GM21367 (cell line): ENCODE measurements at regions not wholly inside any gene's neighbourhood (a gene's known extent, or its start where the extent isn't known, plus 50 kb on each side); places are given as distances from the start of the nearest gene placed in this dataset.

ENCODE experiments used
- ATAC-seq: cut with Tn5 transposase; IDR thresholded peaks from one replicate; pipeline ENCODE4 v1.9.1; 2021; ENCODE audit not compliant: unreplicated experiment

DNA sequence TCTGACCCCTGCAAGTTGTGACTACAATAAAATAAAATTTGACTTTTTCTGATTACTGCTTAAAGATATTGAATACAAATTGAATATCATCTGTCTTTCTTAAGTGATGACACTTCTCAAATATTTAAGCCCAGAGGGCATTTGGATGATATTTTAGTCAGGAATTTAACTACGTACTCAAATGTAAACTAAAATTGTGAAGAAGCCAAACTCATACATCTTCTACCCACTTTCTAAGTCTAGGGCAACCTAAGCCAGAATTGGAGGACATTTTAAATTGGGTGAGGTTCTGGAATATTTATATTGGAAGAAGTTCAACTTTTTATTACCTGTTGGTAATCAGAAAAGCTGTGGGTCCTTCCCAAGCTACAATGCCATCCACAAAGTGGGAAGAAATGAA, 149.1 kb upstream of the WDR11 start:
- ATAC-seq = no peak

DNA sequence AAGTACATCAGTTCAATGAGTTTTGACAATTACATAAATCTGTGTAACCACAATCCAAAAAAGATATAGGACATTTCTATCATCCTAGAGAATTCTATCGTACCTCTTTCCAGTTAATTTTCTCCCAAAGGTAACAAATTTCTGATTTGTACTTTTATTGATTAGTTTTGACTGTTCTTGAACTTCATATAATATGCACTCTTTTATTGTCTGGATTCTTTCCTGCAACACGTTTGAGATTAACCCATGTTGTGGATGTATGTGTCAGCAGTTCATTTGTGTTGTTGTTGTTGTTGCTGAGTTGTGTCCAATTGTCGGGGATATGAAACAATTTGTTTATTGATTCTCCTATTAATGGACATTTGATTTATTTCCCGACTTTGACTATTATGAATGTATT, 145.9 kb upstream of the WDR11 start:
- no peak for ATAC-seq

DNA sequence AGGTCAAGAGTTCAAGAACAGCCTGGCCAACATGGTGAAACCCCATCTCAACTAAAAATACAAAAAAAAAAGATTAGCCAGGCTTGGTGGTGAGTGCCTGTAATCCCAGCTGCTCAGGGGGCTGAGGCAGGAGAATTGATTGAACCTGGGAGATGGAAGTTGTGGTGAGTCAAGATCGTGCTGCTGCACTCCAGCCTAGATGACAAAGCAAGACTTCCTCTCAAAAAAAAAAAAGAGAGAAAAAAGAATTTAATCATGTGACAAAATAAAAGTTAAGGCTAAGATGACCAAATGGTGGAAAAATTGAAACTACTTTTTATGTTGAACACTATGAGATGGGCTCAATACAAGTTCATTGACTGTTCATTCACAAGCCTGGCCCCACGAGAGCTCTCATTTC, 141.1 kb upstream of the WDR11 start:
- ATAC-seq = no peak

DNA sequence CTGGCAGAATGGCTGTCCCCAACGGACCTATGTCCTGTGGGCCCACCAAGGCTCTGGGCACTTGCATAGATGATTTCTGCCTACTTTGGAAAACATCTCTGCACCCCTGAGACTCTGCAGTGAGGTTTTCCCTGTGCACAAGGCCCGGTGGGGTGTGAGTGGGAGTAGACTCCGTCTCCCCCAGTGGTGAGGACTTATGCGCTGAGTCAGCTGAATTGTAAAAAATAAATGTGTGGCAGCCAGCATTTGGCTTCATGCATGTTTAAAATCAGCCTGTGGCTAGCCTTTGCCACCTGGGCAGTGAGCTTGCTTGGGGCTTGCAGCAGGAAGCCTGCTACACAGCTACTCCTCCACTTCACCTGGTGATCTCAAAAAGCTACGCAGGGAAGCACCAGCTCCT, 139.3 kb upstream of the WDR11 start:
- no peak for ATAC-seq

DNA sequence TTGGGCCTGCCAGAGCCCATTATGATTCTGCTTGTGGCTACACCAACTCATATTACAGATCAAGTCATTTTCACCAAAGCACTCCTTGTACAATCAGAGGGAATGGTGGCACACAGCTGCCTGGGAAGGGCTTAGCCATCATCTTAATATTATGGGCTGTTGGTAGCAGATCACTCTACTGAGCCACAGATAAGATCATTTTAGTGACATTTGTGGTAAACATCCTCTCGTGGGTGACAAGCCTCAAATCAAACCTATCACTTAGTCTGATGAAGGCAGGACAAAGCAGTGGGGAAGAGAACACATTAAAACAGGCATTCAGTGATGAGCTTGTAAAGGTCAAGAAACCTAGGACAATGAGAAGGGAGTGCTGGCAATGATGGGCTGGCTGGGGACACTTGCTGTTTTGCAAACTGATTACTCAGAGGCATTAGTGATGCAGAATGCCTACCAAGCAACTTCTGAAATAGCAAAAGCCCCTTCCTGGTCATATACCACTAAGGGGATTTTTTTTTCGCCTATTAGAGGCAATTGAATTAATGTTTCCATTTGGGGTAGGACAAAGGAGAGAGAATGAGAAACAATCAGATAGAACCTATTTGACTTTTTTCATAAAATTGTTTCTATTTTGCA, 137.5 kb upstream of the WDR11 start:
- ATAC-seq = no peak

DNA sequence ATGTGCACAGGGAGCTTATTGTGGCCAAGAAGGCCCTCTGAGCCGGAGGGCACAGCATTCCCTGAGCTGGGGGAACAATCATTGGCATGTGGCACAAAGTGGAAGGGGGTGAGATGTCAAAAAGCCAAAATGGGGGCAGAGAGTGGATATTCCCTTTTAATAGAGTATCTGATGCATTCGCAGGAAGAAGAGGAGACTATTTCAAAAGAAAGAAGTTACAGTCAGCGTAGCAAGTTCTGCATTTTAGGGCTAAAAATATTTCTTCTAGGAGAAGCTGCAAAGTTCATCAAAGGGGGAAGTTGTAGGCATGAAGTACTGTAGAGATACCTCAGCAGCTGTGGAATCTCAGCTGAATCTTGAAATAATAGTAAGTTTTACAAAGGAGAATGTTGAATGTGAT, 136.0 kb upstream of the WDR11 start:
- no peak for ATAC-seq

DNA sequence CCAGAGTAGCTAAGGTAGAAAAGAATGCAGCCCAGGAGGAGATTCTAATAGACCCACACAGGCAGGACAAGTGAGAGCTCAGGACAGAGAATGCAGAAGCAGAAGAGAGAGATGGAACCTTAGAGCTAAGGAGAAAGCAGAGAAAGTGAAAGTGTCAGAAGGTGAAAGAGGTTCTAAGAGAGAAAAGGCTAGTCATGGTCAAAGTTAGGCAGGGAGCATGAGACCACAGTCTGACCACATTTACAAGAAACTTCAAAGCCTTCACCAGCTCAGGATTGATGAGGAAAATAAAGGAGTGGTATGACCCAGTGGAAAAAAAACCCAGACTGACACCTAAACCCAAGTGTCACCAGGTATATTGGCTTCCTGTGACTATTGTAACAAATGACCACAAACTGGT, 131.8 kb upstream of the WDR11 start:
- peak; percentile 90 for ATAC-seq

DNA sequence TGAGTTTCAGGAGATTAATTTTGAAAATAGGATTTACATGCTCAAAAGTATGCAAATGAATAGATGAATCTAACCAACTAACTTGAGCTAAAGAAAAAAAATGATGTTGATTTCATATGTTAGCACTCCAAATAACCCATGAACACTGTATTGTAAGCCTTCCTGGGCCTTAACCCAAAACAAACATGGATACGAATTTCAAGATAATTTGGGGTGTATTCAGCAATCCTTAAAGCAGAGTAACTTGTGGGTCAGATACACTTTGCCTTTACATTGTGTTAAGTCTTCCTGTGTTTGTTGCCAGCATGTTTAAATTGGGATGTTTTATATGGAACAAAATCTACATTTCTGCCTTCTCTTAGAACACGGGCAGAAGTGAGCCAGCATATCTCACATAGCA, 124.2 kb upstream of the WDR11 start:
- ATAC-seq = no peak

DNA sequence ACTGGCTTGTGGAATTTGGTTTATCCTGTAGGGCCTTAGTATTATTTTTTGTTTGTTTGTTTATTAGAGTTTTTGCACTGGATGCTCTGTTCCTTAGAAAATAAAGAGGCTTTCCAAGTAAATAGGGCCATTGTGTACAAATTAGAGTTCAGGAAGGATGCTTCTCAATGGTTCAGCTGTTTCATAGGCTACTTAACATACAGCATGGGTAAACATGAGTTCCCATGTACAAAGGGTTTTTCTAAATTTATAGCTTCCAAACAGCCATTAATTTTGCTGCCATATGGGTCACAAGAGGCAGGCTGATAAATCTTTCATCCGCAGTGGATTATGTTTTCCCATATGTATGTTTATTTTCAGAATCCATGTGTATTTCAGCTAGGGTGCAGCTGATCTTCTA, 121.6 kb upstream of the WDR11 start:
- ATAC-seq = no peak

DNA sequence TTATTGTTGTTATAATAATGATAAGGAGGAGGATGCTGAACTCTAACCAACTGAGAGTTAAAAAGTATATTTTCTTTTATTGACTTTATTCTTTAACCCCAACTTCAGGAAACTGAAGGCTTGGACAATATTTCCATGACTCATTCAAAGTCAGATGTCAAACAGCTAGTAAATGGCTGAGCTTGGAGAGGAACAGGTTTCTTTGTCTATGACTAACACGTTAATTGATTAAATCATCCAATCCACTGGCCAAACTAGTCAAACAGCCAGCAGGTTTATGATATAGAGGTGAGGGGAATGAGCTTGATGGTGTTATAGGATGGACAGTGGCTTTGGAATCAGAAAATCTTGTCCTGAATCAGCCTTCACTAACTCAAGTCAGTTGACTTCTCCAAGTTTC, 119.1 kb upstream of the WDR11 start:
- ATAC-seq = no peak

DNA sequence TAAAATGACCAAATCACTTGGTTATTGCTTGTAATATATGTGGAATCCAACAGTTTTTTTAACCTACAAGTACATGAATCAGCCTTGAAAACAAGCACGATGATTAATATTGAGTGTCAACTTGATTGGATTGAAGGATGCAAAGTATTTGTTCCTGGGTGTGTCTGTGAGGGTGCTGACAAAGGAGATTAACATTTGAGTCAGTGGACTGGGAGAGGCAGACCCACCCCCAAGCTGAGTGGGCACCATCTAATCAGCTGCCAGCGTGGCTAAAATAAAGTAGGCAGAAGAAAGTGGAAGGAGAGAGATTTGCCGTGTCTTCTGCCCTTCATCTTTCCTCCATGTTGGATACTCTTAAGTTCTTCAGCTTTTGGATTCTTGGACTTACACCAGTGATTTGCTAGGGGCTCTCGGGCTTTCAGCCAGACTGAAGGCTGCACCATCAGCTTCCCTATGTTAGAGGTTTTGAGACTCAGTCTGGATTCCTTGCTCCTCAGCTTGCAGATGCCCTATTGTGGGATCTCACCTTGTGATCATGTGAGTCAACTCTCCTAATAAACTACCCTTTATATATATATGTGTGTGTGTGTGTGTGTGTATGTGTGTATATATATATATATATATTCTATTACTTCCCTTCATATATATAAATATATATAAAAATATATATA, 118.4 kb upstream of the WDR11 start:
- no peak for ATAC-seq

DNA sequence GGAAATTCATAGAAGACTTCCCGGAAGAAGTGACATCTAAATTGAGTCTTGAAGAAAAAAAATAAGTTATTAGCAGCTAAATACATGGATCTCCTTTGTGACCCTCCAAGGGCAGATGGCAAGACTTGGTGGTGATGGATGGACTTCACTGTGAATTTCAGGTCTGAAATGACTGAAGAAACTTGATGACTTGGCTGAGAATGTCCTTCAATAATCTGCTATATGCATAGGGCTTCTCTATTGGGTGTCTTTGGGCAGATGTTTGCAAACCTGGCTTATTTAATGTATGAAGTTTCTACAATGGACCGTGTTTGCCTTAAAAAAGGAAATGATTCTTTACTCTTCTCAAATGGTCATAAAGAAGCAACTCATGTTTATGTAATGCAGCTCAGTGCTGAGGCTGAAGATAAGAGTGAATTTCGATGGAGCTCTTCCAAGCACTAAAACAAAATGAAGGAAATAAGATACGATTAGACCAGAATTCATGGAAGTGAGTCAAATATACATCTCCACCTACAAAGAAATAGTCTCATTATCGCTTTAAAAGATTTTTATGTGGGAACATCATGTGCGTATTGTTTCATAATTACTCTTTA, 116.6 kb upstream of the WDR11 start:
- ATAC-seq = no peak

DNA sequence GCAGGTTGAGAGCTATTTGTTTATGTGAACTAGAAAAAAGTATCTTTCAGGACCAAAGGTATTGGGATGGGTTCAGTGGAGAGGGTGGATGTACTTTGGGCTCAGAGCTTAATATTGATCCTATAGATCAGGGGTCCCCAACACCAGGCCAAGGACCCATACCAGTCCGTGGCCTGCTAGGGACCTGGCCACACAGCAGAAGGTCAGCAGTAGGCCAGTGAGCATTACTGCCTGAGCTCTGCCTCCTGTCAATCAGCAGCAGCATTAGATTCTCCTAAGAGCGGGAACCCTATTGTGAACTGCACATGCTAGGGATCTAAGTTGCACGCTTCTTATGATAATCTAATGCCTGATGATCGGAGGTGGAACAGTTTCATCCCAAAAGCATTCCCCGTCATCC, 115.8 kb upstream of the WDR11 start:
- no peak for ATAC-seq

DNA sequence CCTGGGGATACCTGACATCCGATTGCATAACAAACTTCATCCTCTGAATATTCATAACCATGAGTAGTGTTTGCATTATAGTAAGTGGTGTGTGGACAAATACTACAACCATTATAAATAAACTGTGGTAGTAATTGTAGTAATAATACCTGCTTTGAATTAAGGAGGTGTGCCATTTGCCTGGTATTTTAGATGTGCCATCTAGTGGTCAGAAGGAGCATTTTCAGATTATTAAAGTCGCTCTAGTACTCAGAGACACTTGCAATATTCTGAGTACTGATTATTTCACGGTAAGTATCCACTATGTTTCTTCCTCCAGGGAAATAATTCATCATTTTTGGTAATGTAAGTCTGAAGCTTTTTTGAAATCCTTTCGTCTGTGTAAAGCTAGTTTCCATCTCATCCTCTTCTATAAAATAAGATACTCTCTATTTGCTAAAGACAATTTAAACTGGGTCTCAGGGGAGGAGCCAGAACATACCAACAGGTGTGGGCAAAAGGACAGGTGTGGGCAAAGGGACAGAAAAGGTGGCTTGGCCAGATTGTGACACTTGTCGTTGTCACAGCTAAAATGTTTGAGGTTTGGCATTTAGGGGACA, 115.3 kb upstream of the WDR11 start:
- ATAC-seq = peak; percentile 71

DNA sequence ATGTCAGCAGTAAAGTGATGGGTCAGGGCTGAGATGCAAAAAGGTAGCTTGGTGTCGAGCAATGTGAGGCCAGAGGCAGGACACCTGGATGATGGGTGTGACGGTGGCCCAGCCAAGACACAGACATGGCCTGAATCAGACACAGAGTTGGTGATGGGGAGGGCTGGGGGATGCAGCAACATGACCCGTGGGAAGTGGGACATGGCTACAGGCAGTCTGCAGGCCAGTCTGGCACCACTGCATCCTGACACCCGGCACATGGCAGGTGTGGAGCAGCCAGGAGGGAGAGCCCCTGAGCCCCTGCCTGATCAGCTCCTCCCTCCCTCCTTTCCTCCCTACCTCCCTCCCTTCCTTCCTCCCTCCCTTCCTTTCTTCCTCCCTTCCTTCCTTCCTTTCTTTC, 114.8 kb upstream of the WDR11 start:
- ATAC-seq = no peak

DNA sequence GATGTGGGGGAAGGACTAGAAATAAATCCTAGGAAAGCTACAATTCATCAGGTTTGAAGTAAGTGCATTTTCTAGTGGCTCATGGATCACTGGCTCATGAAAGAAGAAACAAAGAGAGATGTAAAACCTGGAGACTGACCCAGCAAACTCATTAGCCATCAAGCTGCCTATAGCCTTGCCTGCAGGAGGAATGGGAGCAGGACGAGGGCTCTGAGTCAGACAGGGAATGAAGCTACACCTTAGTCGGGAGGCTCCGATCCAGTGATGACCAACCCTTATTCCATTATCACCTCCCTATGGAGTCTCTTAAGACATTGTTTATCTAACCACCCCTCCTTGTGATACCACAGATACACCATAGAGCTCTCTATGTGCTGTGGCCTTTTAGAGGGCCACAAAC, 112.5 kb upstream of the WDR11 start:
- no peak for ATAC-seq

DNA sequence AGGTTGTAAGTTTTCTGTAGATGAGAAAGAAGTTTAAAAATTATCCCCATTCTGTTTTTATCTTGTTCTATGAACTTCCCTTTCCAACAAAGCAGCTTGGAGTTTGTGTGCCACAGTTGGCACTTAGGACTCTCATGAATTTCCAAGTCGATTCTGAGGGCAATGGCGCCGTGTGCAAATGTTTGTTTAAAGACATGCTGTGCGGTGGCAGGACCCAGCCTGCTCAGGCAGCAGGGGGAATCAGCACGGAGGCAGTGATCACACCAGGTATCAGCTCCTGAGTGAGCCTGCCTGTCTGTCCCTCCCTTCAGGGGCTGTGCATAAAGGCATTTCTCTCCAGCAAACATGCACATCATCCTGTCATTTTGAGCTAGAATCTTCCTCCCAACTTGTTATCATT, 109.8 kb upstream of the WDR11 start:
- no peak for ATAC-seq

DNA sequence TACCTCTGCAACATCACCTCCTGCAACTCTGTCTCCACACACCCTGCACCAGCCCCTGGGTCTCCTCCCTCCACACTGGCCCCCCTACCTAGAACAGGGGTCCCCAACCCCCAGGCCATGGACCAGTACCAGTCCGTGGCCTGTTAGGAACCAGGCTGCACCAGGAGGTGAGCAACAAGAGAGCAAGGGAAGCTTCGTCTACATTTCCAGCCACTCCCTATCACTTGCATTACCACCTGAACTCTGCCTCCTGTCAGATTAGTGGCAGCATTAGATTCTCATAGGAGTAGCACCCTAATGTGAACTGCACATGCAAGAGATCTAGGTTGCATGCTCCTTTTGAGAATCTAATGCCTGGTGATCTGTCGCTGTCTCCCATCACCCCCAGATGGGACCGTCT, 108.8 kb upstream of the WDR11 start:
- no peak for ATAC-seq

DNA sequence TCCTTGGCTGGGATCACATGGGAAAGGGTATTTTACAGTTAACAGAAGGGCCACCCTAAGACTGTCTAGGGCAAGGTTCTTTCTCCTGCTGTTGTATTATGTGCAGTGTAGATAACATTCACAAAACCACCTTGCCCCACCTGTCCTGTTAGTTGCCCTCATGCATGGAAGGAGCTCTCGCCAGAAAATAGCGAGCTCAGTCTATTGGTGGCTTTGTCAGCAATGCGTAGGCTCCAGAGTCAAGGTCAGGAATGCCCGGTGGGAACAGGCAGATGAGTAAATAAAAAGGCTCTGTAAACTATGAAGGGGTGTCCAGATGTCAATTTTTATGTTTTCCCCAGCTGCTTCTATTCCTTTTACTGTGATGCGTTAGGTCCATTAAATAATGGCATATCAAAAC, 107.1 kb upstream of the WDR11 start:
- no peak for ATAC-seq

DNA sequence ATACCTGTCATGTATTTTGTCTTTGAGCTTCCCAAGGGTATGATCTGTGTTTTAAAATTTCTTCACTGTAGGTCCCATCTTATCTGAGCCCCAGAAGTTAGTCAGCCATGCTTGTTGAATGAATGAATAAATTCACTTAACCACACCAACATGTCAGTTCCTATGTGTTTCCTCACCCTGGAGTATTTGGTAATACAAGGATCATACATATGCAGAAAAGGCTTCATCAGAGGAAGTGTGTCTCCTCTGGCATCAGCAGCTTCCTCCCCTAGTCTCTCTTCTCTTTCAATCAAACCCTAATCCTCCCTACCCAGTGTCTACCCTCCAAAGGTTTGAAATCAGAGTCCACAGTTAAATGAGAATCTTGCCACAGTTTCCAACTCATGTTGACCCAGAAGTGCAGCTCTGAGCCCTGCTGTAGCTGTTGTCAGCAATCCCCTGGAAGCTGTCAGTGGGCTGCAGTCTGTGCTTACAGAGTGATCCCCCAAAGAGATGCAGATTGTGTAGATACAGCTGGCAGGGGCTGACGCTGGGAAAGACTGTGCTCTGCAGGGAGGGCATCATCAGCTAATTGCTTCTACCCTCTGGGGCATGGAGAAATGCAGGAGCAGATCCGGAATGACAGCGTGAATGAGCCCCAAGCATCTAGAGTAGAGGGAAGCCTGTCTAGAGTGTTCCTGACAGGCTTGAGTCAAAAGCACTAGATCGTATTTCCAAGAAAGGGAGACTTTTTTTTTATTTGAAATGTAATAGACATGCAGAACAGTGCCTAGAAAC, 105.0 kb upstream of the WDR11 start:
- ATAC-seq = no peak

DNA sequence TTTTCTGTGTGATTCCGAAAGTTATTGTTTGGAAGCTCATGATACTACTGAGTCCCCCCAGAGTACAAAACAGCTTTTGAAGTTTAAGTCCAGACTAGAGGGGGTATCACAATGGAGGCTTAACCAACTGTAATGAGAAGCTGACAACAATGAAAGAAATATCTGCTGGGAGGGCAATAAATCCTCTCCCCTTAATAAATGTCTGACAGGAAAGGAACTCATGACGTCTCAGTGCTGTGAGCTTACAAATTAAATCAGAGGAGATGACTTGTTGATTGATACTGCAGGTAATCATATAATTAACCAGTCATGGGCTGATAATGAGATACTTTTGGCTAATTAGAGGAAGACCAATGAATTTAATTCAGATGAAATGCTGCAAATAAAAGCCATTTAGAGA, 102.6 kb upstream of the WDR11 start:
- no peak for ATAC-seq

DNA sequence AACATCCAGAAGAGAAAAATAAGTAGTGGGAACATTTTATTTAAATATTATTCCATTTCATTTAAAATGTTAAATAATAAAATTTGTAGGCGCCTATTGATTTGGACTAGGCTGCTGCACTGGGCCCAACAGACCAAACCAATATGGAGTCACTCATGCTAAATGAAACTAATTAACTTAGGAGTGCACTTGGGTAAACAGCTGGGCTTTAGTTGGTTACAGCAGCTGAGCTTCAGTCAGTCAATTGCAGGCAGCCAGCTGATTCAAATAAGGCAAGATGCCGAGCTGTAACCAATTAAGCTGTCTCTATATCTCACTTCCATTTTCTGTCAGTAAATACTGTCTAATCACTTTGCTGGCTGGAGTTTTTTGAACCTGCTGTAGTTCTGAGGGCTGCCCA, 102.1 kb upstream of the WDR11 start:
- ATAC-seq = no peak
